ENCODE measurements at regions not wholly inside any gene's neighbourhood (a gene's known extent, or its start where the extent isn't known, plus 50 kb on each side); places are given as distances from the start of the nearest gene placed in this dataset.

DNA sequence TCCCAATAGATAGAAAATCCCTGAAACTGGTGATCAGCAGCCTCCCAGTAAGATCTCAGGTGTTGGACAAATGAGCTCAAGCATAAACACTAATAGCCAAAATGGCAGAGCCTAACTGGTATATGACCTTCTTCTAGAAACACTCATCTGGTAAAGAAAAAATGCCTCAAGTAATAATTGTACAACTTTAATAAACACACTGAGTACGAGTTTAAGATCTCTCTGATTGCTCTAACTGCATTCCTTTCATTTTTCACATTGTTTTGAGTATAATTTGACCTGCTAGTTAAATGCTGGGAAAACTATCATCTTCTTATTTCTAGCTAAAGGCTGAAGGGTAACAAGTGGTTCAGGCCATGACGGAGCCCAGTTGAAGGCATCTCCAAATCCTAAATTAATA lies 2009.5 kb upstream of the PCDH20 start:
- no peak for TF ChIP-seq CTCF (IDR thresholded peaks at IDR 0.05)
- no peaks in the 10 kb centered on the region for H3K27me3 ChIP-seq (ENCODE audit: insufficient read depth in 3 of 3, low read length in 2 of 3)
- no peak overlapping the region for H3K4me3 ChIP-seq
- DNase-seq: no peak
- ATAC-seq: no peak
- intact Hi-C loops (cut with DNase I): no loop called here
- WGBS, 3 donors: 43 to 52% (median 49%) methylated on average over 2 of the region's 2 CpGs
- no peaks in the 10 kb centered on the region for H3K9me3 ChIP-seq
- H3K36me3 ChIP-seq (ENCODE audit: insufficient read depth in 1 of 2, low read depth in 1 of 2): no peaks in the 10 kb centered on the region
- no peaks in the 10 kb centered on the region for H3K4me1 ChIP-seq
- H3K27ac ChIP-seq: no peak overlapping the region

DNA sequence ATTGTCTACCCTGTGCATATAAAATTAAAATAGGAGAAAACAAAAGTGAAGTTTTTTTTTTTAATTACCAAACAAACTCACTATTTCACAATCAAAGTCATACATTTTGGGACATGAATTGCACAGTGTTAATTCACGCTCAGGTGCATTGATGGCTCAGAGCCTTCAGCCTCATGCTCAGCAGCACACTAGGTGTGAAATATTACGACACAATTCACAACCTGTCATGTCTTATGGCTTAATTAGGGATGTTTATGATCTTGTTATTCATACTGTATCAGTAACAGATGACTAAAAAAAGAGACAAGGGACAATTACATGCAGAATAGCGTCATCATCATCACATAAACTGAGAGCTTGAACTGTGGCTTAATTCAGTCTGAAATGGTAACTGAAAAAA lies 2005.5 kb upstream of the PCDH20 start:
- H3K27ac ChIP-seq: no peak overlapping the region
- H3K9me3 ChIP-seq: no peaks in the 10 kb centered on the region
- no peaks in the 10 kb centered on the region for H3K27me3 ChIP-seq (ENCODE audit: insufficient read depth in 3 of 3, low read length in 2 of 3)
- TF ChIP-seq CTCF (IDR thresholded peaks at IDR 0.05): no peak
- H3K36me3 ChIP-seq (ENCODE audit: insufficient read depth in 1 of 2, low read depth in 1 of 2): no peaks in the 10 kb centered on the region
- H3K4me1 ChIP-seq: no peaks in the 10 kb centered on the region
- no peak for ATAC-seq
- DNase-seq: no peak
- H3K4me3 ChIP-seq: no peak overlapping the region
- intact Hi-C loops (cut with DNase I): no loop called here
- WGBS, 3 donors: 55 to 80% (median 63%) methylated on average over 3 of the region's 3 CpGs

GRCh38 chr13:63420685-63421084 lies 2005.0 kb upstream of the PCDH20 start:
- Histone ChIP-seq H3K4me1 (no peaks in the 10 kb centered on the region), H3K4me3 (no peak overlapping the region), H3K27me3 (ENCODE audit: insufficient read depth in 3 of 3, low read length in 2 of 3) (no peaks in the 10 kb centered on the region), H3K27ac (no peak overlapping the region), H3K9me3 (no peaks in the 10 kb centered on the region), H3K36me3 (ENCODE audit: insufficient read depth in 1 of 2, low read depth in 1 of 2) (no peaks in the 10 kb centered on the region)
- ATAC-seq (no peak), DNase-seq (no peak)
- no peak for TF ChIP-seq CTCF (IDR thresholded peaks at IDR 0.05)
- intact Hi-C loops (cut with DNase I): no loop called here

DNA sequence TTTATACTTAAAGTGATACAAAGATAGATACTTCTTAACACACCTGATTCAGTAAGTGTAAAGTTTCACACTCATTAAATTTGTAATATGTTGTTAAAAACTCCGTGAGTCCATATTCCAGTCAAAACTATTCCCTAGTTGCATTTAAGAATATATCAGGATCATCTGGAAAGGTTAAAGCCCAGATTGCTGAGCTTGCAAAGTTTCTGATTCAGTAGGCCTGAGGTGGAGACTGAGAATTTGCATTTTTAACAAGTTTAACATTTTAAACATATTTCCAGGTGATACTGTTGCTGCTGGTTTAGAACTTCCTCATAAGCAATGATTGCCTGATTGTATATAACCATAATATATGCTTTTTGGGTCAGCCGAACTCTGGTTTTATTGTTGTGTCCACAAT lies 1998.6 kb upstream of the PCDH20 start:
- 71 to 92% (median 74%) methylated on average over 2 of the region's 2 CpGs for WGBS, 3 donors
- no peaks in the 10 kb centered on the region for H3K4me1 ChIP-seq
- H3K27me3 ChIP-seq (ENCODE audit: insufficient read depth in 3 of 3, low read length in 2 of 3): no peaks in the 10 kb centered on the region
- no peak for TF ChIP-seq CTCF (IDR thresholded peaks at IDR 0.05)
- intact Hi-C loops (cut with DNase I): no loop called here
- DNase-seq: no peak
- H3K27ac ChIP-seq: no peak overlapping the region
- H3K4me3 ChIP-seq: no peak overlapping the region
- no peaks in the 10 kb centered on the region for H3K9me3 ChIP-seq
- no peaks in the 10 kb centered on the region for H3K36me3 ChIP-seq (ENCODE audit: insufficient read depth in 1 of 2, low read depth in 1 of 2)
- ATAC-seq: no peak

DNA sequence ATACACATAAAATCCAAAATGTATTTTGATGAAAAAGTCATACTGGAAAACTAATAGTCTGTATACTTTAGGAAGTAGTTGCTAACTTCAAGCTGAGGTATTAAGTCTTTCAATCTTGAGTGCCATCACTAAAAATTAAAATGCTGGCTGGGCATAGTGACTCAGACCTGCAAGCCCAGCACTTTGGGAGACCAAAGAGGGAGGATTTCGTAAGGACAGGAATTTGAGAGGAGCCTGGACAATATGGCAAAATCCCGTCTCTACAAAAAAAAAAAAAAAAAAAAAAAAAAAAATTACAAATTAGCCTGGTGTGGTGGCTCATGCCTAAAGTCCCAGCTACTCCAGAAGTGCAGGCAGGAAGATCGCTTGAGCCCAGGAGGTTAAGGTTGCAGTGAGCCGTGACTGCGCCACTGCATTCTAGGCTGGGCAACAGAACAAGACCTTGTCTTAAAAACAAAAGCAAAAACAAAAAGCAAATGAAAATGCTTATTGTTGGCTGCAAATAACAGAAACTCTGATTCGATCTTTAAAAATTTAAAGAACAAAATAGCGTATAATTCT lies 1994.2 kb upstream of the PCDH20 start:
- Histone ChIP-seq H3K36me3 (ENCODE audit: insufficient read depth in 1 of 2, low read depth in 1 of 2) (no peaks in the 10 kb centered on the region), H3K27ac (no peak overlapping the region), H3K9me3 (no peaks in the 10 kb centered on the region), H3K27me3 (ENCODE audit: insufficient read depth in 3 of 3, low read length in 2 of 3) (no peaks in the 10 kb centered on the region), H3K4me1 (no peaks in the 10 kb centered on the region), H3K4me3 (no peak overlapping the region)
- intact Hi-C loops (cut with DNase I): no loop called here
- TF ChIP-seq CTCF (IDR thresholded peaks at IDR 0.05): no peak
- DNase-seq (no peak), ATAC-seq (no peak)
- 49 to 63% (median 63%) methylated on average over 7 of the region's 7 CpGs for WGBS, 3 donors

All from psoas muscle (tissue), 7 donors.